BJ (cell line): ENCODE measurements at regions not wholly inside any gene's neighbourhood (a gene's known extent, or its start where the extent isn't known, plus 50 kb on each side); places are given as distances from the start of the nearest gene placed in this dataset.
"Not testable (repeated sequence)": the region's sequence is repeated elsewhere in the genome, so short reads cannot be mapped to it uniquely, and the experiment has no call there.

ENCODE experiments used
- CTCF ChIA-PET: fragments of 350-600 bp; formaldehyde crosslinking; extraction: SDS; loops from one replicate; lab custom pipeline; 2021; ENCODE audit warnings: antibody characterized with exemption, inconsistent platforms; lab: Yijun Ruan, JAX
- POLR2A ChIA-PET: fragments of 300-600 bp; sonication (Branson Sonifier 250); formaldehyde crosslinking; extraction: SDS; loops from one replicate; lab custom pipeline; 2021; ENCODE audit warnings: antibody characterized with exemption; lab: Charles Lee
- DNase-seq: peaks from one replicate; pipeline ENCODE4 v3.0.0-alpha.2; 2011; ENCODE audit warnings: low read depth
- H3K27me3 ChIP-seq: 2 replicates; pipeline ENCODE4 v1.6.0; 2011; ENCODE audit warnings: low read length; ENCODE audit not compliant: control insufficient read depth, insufficient read depth
- H3K36me3 ChIP-seq: 2 replicates; pipeline ENCODE4 v1.5.1; 2011; ENCODE audit warnings: low read length; ENCODE audit not compliant: control insufficient read depth, insufficient read depth
- H3K4me3 ChIP-seq: 2 replicates; pipeline ENCODE4 v1.5.1; 2011; ENCODE audit warnings: low read depth, mild to moderate bottlenecking, control low read depth, low read length

DNA sequence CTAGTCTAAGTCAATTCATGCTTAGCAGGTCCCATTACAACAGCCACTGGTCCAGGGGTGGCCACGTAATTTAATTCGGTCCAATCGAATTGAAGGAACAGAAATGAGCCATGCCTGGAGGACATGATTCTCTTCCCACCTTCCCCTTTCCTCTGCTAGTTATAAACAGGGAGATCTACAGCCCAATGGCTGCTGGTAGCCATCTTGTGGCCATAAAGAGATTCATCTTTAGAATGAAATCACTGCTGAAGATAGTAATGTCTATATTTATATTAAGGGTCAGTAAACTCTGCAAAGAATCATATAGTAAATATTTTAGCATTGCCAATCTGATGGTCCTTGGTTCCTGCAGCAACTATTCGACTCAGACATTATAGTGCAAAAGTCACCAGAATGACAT is 530.6 kb downstream of the TTLL7 start:
- POLR2A ChIA-PET, H3K36me3 ChIP-seq, H3K4me3 ChIP-seq, DNase-seq, H3K27me3 ChIP-seq: not testable (repeated sequence)
- CTCF ChIA-PET = interaction anchor here (0.6 kb wide), 2 partner anchors 40 to 273 kb away, joined by 3 read pairs; no protein-coding TSS in a partner anchor

DNA sequence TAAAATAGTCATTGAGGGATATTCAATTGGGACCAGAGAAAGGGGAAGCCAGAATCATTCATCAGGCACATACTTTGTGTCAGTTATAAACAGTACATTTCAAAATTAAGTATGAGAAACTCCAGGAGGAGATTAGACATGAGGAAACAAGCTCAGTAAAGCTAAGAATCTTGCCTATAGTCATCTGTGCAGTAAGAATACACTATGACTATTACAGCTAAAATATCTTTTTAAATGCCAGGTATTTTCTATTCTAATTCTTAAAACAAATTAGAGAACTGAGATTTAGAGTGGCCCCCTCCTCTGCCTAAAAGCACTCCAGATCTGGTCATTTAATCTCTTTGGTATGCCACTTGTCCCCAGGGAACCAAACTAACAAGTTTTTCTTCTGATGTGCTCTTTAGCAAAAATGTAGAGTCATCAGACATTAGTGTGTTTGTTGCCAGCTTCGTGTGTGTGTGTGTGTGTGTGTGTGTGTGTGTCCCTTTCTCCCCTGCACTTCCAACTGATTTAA is 541.1 kb downstream of the TTLL7 start:
- CTCF ChIA-PET, H3K36me3 ChIP-seq, POLR2A ChIA-PET, H3K4me3 ChIP-seq, H3K27me3 ChIP-seq, DNase-seq: not testable (repeated sequence)

DNA sequence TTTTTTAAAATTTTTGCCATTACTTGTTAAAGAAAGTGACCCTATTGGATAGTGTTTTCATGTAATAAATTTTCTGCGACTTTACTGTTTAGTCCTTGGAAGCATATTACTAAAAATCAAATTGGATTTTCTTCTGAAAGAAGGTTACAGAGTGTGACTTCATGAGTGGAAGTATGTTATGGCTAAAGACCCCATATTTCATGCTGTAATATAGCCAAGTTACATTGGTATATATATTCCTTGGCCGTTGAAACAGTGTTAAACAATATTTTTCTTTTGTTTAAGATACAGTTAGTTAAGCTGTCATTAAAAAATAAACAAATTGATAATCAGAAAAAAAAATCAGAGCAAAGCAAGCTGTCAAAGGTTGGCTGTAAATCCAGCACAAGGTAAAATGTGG is 541.7 kb downstream of the TTLL7 start:
- H3K27me3 ChIP-seq, DNase-seq, POLR2A ChIA-PET, CTCF ChIA-PET, H3K36me3 ChIP-seq, H3K4me3 ChIP-seq: not testable (repeated sequence)

GRCh38 chr1:83455753-83456152 is 543.2 kb downstream of the TTLL7 start:
- POLR2A ChIA-PET, H3K4me3 ChIP-seq, DNase-seq, H3K36me3 ChIP-seq, CTCF ChIA-PET, H3K27me3 ChIP-seq: not testable (repeated sequence)

GRCh38 chr1:83445873-83446272 is 553.1 kb downstream of the TTLL7 start:
- H3K36me3 ChIP-seq, POLR2A ChIA-PET, CTCF ChIA-PET, H3K27me3 ChIP-seq, H3K4me3 ChIP-seq, DNase-seq: not testable (repeated sequence)

DNA sequence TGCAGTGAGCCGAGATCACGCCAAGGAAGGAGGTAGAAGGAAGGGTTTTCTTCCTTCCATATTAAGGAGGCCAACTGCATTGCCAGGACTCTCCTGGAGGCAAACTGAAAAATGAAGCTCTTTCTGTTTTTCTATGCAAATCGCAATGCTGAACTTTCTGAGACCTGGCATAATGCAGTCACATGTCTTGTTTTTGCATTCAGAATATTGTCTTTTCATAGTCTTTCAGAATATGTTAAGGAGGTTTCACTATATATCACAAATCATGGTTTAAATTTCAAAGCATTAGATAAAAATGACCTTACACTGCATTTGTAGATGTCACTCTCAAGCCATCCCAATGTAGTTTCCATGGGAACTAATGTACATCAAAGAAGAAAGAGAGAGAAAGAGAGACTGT is 556.5 kb downstream of the TTLL7 start:
- H3K4me3 ChIP-seq, H3K36me3 ChIP-seq, H3K27me3 ChIP-seq, CTCF ChIA-PET, POLR2A ChIA-PET, DNase-seq: not testable (repeated sequence)

- POLR2A ChIA-PET, H3K4me3 ChIP-seq, H3K27me3 ChIP-seq, CTCF ChIA-PET, H3K36me3 ChIP-seq: not testable (repeated sequence)
- peak; percentile 81 for DNase-seq
Measured at GRCh38 chr1:83440586-83440985, 558.3 kb downstream of the TTLL7 start.

DNA sequence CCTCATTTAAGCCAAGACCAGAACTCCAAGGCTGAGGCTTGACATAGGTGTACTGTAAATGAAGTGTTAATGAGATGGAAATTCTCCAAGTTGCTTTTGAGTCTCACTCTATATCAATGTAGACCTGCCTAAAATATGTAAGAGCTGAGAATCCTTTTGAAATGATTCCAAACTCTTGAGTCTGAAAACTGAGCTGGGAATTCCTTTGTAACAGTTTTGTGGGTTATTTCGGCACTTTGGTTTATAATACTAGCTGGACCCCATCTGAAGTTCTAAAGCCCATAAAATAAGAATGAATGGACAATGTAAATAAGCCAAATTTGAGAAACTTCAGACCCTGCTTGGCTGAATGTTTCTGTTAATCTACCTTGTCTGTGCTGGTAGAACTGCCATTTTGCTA is 558.9 kb downstream of the TTLL7 start:
- H3K27me3 ChIP-seq, DNase-seq, POLR2A ChIA-PET, CTCF ChIA-PET, H3K36me3 ChIP-seq, H3K4me3 ChIP-seq: not testable (repeated sequence)

- H3K36me3 ChIP-seq, POLR2A ChIA-PET, H3K27me3 ChIP-seq, CTCF ChIA-PET, H3K4me3 ChIP-seq, DNase-seq: not testable (repeated sequence)
Measured at GRCh38 chr1:83438316-83438715, 560.6 kb downstream of the TTLL7 start.

DNA sequence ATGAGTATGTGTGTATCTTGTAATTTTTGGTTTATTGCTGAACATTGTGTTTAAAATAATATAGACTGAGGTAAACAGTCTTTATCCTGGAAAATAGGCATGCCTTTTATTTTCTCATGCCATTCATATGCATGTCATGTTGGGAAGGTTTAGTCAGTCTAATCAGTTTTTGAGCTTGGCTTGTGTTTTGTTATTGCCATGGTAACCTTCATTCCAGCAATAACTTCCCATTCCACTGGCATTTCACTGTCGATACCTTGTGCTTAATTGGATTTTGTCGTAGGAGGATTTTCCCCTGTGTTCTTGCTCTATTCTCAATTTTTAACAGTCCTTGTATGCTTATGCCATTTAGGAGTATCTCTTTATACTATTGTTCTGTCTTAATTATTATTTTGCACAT is 563.6 kb downstream of the TTLL7 start:
- CTCF ChIA-PET, H3K4me3 ChIP-seq, H3K36me3 ChIP-seq, DNase-seq, H3K27me3 ChIP-seq, POLR2A ChIA-PET: not testable (repeated sequence)

DNA sequence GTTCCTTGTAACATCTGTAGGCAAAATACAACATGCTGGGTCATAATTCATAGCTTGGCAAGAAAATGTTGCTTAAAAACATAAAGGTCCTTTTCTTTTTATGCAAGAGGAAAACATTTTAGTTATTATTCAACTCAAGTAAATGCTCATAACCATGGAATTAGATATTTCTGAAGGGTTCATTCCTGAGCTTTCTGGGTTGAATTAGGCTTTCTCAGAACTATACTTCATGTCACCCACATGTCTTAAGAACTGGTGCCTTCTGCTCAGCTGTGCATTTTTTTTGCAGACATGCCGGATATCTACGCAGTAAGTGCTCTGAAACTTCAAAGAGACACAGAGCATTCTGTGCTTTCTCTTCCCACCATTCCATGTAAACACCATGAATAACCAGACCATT is 571.4 kb downstream of the TTLL7 start:
- H3K27me3 ChIP-seq, H3K4me3 ChIP-seq, CTCF ChIA-PET, POLR2A ChIA-PET, H3K36me3 ChIP-seq: not testable (repeated sequence)
- DNase-seq = peak; percentile 11

DNA sequence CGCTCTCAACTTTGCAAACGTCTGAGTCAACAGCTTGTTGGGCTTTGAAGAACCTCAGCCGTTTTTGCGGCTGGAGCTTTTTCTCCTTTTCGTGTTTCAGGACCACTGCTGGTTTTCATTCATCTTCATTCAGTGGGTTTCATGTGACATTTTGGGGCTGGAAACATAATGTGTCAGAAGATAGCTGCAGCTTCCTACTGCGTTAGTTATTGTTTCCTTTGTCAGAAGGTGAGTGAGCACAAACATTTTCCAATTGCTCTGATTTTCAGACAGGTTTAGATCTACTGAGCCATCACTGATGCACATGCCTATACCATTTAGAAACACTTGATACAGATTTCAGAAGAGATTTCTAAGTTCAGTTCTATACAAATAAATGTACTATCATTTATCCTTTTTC is 575.5 kb downstream of the TTLL7 start:
- H3K27me3 ChIP-seq, H3K4me3 ChIP-seq, DNase-seq, POLR2A ChIA-PET, H3K36me3 ChIP-seq, CTCF ChIA-PET: not testable (repeated sequence)
